A673 (cell line): ENCODE measurements at regions not wholly inside any gene's neighbourhood (a gene's known extent, or its start where the extent isn't known, plus 50 kb on each side); places are given as distances from the start of the nearest gene placed in this dataset.

ENCODE experiments used
- EZH2 ChIP-seq: fragments of 200-600 bp; sonication (generic); IDR thresholded peaks from 2 replicates; pipeline ENCODE4 v1.6.1; 2017; ENCODE audit warnings: borderline replicate concordance, low read depth, mild to moderate bottlenecking, mixed read lengths, antibody characterized with exemption, low read length; ENCODE audit not compliant: poor library complexity, severe bottlenecking
- TF ChIP-seq, protein P1 (sequence below): fragments of 300-800, 200-600 bp; sonication (generic); conservative IDR thresholded peaks from 2 replicates; pipeline ENCODE4 v1.5.1; 2017; ENCODE audit warnings: low read depth, mild to moderate bottlenecking, antibody characterized with exemption, low read length, moderate library complexity, mixed read lengths

DNA sequence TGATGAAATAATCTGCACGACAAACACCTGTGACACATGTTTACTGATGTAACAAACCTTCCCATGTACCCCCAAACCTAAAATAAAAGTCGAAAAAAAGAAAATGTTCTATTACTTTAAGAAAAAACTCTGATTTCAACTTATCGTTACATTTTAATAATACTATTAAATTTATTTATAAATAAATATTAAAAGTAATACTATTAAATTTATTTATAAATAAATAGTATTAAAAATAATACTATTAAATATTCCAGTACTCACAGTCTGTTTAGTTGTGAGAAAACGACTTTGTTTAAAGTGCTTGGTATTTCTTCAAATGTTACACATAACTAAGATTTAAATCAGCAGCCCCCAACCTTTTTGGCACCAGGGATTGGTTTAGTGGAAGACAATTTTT lies 471.6 kb upstream of the PRKX start:
- TF ChIP-seq, protein P1, sequence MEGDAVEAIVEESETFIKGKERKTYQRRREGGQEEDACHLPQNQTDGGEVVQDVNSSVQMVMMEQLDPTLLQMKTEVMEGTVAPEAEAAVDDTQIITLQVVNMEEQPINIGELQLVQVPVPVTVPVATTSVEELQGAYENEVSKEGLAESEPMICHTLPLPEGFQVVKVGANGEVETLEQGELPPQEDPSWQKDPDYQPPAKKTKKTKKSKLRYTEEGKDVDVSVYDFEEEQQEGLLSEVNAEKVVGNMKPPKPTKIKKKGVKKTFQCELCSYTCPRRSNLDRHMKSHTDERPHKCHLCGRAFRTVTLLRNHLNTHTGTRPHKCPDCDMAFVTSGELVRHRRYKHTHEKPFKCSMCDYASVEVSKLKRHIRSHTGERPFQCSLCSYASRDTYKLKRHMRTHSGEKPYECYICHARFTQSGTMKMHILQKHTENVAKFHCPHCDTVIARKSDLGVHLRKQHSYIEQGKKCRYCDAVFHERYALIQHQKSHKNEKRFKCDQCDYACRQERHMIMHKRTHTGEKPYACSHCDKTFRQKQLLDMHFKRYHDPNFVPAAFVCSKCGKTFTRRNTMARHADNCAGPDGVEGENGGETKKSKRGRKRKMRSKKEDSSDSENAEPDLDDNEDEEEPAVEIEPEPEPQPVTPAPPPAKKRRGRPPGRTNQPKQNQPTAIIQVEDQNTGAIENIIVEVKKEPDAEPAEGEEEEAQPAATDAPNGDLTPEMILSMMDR = no peak
- TF ChIP-seq EZH2 = no peak
